ENCODE measurements at regions not wholly inside any gene's neighbourhood (a gene's known extent, or its start where the extent isn't known, plus 50 kb on each side); places are given as distances from the start of the nearest gene placed in this dataset.

DNA sequence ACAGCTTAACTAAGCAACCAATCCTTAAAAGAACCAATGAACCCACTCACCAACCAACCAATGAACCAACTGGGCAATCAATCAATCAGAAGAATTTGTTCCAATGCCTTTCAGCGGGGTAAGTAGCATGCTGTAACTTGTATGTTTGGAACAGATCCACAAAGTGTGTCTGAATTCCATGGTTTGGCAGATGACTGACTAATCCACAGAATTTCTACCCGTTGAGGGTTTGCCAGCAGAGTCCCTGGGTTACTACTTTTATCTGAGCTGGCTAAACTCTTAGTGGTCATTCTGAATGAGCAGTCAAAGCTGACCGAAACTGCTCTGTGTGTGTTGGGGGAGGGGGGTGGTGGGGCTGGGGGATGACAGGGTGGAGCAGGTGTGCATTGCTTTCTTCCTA, 125.0 kb upstream of the JAG1 start:
- no peak for DNase-seq (ENCODE audit: low spot score)
- H3K36me3 ChIP-seq (ENCODE audit: insufficient read depth, low read length), result no peaks in the 10 kb centered on the region
- no peak overlapping the region for H2AFZ ChIP-seq (ENCODE audit: low read length)
- H3K4me2 ChIP-seq (ENCODE audit: low read length), result no peak overlapping the region
- H3K4me1 ChIP-seq (ENCODE audit: insufficient read depth, low read length, poor library complexity, severe bottlenecking), result no peaks in the 10 kb centered on the region
- H3K9me3 ChIP-seq (ENCODE audit: low read length), result no peaks in the 10 kb centered on the region
- no peak overlapping the region for H3K27ac ChIP-seq (ENCODE audit: low read depth, low read length, poor library complexity, severe bottlenecking)
- H3K9me2 ChIP-seq (ENCODE audit: insufficient read depth, low read length), result no peaks in the 10 kb centered on the region
- ChIA-PET POLR2A (no interaction called here), CTCF (ENCODE audit: unreplicated experiment) (no interaction called here)
- no peak overlapping the region for H3K4me3 ChIP-seq (ENCODE audit: low read depth, low read length, poor library complexity, severe bottlenecking)
- intact Hi-C loops (cut with micrococcal nuclease; ENCODE audit: unreplicated experiment), result no loop called here
- TF ChIP-seq EZH2phosphoT487 (IDR thresholded peaks at IDR 0.05; ENCODE audit: borderline replicate concordance, low read depth, low read length), result no peak
- TF ChIP-seq, protein P1, sequence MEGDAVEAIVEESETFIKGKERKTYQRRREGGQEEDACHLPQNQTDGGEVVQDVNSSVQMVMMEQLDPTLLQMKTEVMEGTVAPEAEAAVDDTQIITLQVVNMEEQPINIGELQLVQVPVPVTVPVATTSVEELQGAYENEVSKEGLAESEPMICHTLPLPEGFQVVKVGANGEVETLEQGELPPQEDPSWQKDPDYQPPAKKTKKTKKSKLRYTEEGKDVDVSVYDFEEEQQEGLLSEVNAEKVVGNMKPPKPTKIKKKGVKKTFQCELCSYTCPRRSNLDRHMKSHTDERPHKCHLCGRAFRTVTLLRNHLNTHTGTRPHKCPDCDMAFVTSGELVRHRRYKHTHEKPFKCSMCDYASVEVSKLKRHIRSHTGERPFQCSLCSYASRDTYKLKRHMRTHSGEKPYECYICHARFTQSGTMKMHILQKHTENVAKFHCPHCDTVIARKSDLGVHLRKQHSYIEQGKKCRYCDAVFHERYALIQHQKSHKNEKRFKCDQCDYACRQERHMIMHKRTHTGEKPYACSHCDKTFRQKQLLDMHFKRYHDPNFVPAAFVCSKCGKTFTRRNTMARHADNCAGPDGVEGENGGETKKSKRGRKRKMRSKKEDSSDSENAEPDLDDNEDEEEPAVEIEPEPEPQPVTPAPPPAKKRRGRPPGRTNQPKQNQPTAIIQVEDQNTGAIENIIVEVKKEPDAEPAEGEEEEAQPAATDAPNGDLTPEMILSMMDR (conservative IDR thresholded peaks at IDR 0.05; ENCODE audit: low read length), result no peak
- H3K79me2 ChIP-seq (ENCODE audit: insufficient read depth, low read depth, low read length), result no peaks in the 10 kb centered on the region
- BruUV-seq (replicated peaks), result no TSS peak
- H4K20me1 ChIP-seq (ENCODE audit: insufficient read depth, low read length), result no peaks in the 10 kb centered on the region

DNA sequence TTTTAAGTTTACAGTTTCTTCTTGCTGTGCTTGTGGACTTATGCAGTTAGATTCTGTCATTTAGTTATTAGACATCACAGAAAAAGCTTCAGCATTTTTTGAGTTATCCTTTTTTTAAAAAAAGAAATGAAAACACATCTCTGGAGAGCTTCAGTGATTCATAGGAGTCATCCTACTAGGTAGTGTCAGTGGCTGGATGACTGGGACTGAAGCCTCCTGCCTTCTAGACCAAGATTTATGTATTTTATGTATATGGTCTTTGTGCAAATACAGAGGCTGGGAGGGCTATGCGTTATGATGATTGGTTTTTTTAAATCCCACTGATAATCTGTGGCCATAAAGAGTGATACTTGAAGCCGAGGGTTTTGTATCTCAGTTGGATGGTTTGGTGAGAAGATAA, 125.9 kb upstream of the JAG1 start:
- H3K36me3 ChIP-seq (ENCODE audit: insufficient read depth, low read length), result no peaks in the 10 kb centered on the region
- no peak overlapping the region for H3K27ac ChIP-seq (ENCODE audit: low read depth, low read length, poor library complexity, severe bottlenecking)
- H3K9me3 ChIP-seq (ENCODE audit: low read length), result no peaks in the 10 kb centered on the region
- DNase-seq (ENCODE audit: low spot score), result no peak
- POLR2A ChIA-PET, result no interaction called here
- no peaks in the 10 kb centered on the region for H4K20me1 ChIP-seq (ENCODE audit: insufficient read depth, low read length)
- H3K79me2 ChIP-seq (ENCODE audit: insufficient read depth, low read depth, low read length), result no peaks in the 10 kb centered on the region
- no peak overlapping the region for H3K4me2 ChIP-seq (ENCODE audit: low read length)
- BruUV-seq (replicated peaks), result no TSS peak
- no peak overlapping the region for H3K4me3 ChIP-seq (ENCODE audit: low read depth, low read length, poor library complexity, severe bottlenecking)
- CTCF ChIA-PET (ENCODE audit: unreplicated experiment), result interaction anchor here (0.5 kb wide), 1 partner anchor 261 kb away, joined by 3 read pairs; no protein-coding TSS in a partner anchor
- intact Hi-C loops (cut with micrococcal nuclease; ENCODE audit: unreplicated experiment), result no loop called here
- no peaks in the 10 kb centered on the region for H3K9me2 ChIP-seq (ENCODE audit: insufficient read depth, low read length)
- H3K4me1 ChIP-seq (ENCODE audit: insufficient read depth, low read length, poor library complexity, severe bottlenecking), result no peaks in the 10 kb centered on the region
- no peak for TF ChIP-seq EZH2phosphoT487 (IDR thresholded peaks at IDR 0.05; ENCODE audit: borderline replicate concordance, low read depth, low read length)
- H2AFZ ChIP-seq (ENCODE audit: low read length), result no peak overlapping the region

DNA sequence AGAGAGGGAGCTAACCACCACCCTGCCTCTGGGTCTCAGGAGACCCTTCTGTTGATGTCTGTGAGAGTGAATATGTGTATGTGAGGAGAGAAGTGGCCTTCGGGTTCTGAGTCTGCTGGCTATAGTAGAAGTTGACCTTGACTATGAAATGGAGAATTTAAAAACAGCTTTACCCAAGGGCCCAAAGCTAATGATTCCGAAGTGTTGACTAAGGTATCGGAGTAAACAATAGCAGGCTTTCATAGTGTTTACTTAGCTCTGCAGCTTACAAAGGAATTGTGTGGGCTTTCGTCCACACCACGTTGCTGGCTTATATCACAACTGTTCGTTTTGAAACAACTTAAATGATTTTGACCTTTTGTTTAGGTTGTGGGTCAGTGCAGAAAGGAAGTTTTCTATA, 126.5 kb upstream of the JAG1 start:
- TF ChIP-seq EZH2phosphoT487 (IDR thresholded peaks at IDR 0.05; ENCODE audit: borderline replicate concordance, low read depth, low read length), result no peak
- TF ChIP-seq, protein P1 (conservative IDR thresholded peaks at IDR 0.05; ENCODE audit: low read length), result no peak
- no peaks in the 10 kb centered on the region for H3K36me3 ChIP-seq (ENCODE audit: insufficient read depth, low read length)
- no peaks in the 10 kb centered on the region for H4K20me1 ChIP-seq (ENCODE audit: insufficient read depth, low read length)
- H3K9me3 ChIP-seq (ENCODE audit: low read length), result no peaks in the 10 kb centered on the region
- H3K27ac ChIP-seq (ENCODE audit: low read depth, low read length, poor library complexity, severe bottlenecking), result no peak overlapping the region
- H3K9me2 ChIP-seq (ENCODE audit: insufficient read depth, low read length), result no peaks in the 10 kb centered on the region
- CTCF ChIA-PET (ENCODE audit: unreplicated experiment), result interaction anchor here (0.5 kb wide), 1 partner anchor 261 kb away, joined by 3 read pairs; no protein-coding TSS in a partner anchor
- no TSS peak for BruUV-seq (replicated peaks)
- intact Hi-C loops (cut with micrococcal nuclease; ENCODE audit: unreplicated experiment), result no loop called here
- H3K4me1 ChIP-seq (ENCODE audit: insufficient read depth, low read length, poor library complexity, severe bottlenecking), result no peaks in the 10 kb centered on the region
- H3K4me2 ChIP-seq (ENCODE audit: low read length), result no peak overlapping the region
- H3K4me3 ChIP-seq (ENCODE audit: low read depth, low read length, poor library complexity, severe bottlenecking), result no peak overlapping the region
- POLR2A ChIA-PET, result no interaction called here
- no peaks in the 10 kb centered on the region for H3K79me2 ChIP-seq (ENCODE audit: insufficient read depth, low read depth, low read length)
- DNase-seq (ENCODE audit: low spot score), result no peak
- no peak overlapping the region for H2AFZ ChIP-seq (ENCODE audit: low read length)
